NCI-H146 (cell line): ENCODE measurements at regions not wholly inside any gene's neighbourhood (a gene's known extent, or its start where the extent isn't known, plus 50 kb on each side); places are given as distances from the start of the nearest gene placed in this dataset.

Experiments
- DNase-seq: peaks from one replicate; lab custom pipeline; 2025; lab: John Stamatoyannopoulos, UW

- no peak for DNase-seq
Measured at GRCh38 chr3:74347563-74348268, 266.7 kb downstream of the CNTN3 start.

DNA sequence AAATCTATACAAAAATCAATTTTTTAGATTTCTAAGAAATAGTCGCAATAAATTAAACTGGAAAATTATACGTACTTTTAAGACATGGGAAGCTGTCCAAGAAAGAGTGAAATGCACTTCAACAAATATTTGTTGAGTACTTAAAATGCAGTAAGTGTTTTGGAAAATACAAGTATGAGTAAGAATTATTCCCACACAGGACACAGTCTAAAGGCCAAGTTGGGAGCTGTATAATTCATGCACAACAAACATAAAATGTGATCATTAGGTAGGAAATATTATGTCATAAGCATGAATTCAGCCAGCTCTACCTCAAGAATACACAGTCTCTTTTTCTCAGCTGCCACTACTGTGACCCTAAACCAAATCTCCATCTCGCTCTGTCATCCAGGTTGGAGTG lies 267.6 kb downstream of the CNTN3 start:
- DNase-seq, result no peak

DNA sequence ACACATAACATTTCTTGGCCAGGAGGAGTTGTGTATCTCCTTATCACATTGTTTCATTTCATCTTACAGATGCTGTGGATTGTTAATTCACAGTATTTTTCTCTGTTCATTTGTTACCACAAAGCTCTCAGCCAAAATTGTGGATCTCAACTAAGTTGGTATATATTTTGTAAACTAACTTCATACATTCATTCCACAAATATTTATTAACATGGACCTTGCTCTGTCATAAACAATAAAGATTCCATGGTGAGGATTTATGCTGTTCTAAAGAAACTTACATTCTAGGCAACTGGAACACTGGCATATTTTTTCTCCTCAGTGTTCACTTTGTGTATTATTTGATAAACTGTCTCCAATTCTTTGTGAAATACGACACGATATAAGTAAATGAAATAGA lies 268.8 kb downstream of the CNTN3 start:
- no peak for DNase-seq

- no peak for DNase-seq
Measured at GRCh38 chr3:74344865-74345440, 269.5 kb downstream of the CNTN3 start.

DNA sequence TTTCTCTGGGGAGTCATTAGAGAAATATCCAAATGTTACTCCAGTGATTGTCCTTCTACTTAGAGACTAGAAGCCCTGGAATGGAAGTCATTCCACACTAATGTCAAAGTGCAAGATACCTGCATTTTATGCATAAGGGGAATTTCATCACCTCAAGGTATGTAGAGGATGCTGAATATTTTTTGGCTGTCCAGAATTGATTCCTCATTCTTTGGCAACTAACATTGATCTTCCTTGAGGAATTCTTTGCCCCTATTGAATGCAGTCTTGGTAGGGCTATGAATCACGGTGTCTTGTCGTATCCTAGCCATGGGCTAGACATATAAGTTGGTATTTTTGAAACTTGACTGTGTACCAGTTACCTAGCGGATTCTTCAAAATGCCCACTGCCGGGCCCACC lies 271.1 kb downstream of the CNTN3 start:
- no peak for DNase-seq

DNA sequence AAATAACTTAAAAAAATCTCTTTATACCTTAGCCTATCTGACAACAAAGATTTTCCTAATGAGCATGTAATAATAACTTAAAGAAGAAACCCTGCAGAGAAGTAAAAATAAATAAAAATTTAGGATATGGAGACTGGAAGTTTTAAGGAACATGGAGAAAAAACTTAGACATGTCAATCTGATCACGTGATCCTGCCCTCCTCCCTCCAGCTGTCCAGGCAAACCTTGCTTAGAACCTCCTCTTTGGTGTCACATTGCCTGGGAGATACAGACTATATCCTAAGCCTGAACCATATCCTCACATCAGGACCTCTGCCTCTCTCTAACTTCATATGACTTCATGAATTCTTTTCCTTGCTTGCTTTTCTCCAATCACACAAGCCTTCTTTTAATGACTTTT lies 275.5 kb downstream of the CNTN3 start:
- DNase-seq, result no peak

- no peak for DNase-seq
Measured at GRCh38 chr3:74332165-74332564, 282.3 kb downstream of the CNTN3 start.

GRCh38 chr3:74331711-74332110 lies 282.7 kb downstream of the CNTN3 start:
- no peak for DNase-seq

GRCh38 chr3:74329096-74329495 lies 285.4 kb downstream of the CNTN3 start:
- no peak for DNase-seq

- DNase-seq, result no peak
Measured at GRCh38 chr3:74328435-74328834, 286.0 kb downstream of the CNTN3 start.

DNA sequence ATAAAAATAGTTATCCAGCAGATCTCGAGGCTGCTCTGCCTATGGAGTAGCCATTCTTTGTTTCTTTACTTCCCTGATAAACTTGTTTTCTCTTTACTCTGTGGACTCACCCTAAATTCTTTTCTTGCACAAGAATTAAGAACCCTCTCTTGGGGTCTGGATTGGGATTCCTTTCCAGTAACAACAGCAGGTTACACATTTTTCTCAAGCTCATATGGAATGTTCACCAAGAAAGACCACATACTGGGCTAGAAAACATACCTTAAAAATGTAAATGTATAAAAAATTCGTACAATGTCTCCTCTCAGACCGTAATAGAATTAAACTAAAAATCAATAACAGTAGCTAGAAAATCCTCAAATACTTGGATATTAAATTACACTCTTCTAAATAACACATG lies 299.2 kb downstream of the CNTN3 start:
- no peak for DNase-seq

DNA sequence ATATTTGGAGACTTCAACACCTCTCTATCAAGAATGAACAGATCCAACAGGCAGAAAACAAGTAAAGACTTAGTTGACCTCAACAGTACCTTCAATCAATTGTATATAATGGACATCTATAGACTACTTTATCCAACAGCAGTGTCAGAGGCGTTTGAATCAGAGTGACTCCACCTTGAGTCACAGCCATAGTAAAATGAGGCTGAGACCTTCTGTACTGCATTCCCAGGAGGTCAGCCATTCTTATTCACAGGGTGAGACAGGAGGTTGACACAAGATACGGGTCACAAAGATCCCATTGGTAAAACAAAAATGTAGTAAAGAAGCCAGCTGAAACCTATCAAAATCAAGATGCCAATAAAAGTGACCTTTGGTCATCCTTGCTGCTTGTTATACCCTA lies 299.8 kb downstream of the CNTN3 start:
- DNase-seq, result no peak

DNA sequence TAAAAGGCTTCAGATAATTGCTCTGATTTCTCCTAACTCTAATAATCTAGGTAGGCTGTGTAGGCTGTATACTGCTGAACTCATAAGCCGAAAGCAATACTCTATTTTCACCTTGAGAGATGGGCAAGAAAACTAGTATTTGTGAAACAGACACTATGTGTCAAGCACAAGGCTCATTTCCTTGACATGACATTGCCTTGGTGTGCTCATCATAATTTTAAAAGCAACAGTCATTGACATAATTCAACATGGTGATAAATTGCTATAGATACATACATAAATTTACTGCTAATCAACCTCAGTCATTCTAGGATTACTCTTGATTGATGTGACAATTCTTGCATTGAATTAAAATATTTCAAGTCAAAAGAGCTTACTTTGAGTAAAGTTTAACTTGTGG lies 304.7 kb downstream of the CNTN3 start:
- DNase-seq, result no peak

- no peak for DNase-seq
Measured at GRCh38 chr3:74304424-74304823, 310.0 kb downstream of the CNTN3 start.

GRCh38 chr3:74303711-74304110 lies 310.7 kb downstream of the CNTN3 start:
- DNase-seq, result no peak

GRCh38 chr3:74302969-74303368 lies 311.5 kb downstream of the CNTN3 start:
- DNase-seq, result no peak

- no peak for DNase-seq
Measured at GRCh38 chr3:74302281-74302680, 312.2 kb downstream of the CNTN3 start.

DNA sequence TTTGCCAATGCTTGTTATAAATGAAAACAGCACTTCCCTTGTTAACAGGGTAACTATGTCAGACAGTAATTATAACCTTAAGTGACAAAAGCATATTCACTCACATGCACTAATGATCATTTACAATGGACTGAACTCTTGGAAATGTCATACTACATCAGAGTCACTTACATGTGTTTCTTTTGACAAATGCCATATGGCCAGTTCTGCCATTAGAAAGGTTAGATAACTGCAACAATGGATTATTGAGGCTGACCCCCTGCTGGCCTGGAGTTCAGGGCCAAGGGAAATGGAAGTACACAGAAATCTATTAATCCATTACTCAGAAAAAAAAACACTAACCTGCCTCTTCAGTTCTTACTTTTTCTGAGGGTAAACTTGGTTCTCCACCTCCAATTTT lies 313.4 kb downstream of the CNTN3 start:
- no peak for DNase-seq

- no peak for DNase-seq
Measured at GRCh38 chr3:74295479-74295878, 319.0 kb downstream of the CNTN3 start.

GRCh38 chr3:74288761-74289160 lies 325.7 kb downstream of the CNTN3 start:
- no peak for DNase-seq

GRCh38 chr3:74287557-74287956 lies 326.9 kb downstream of the CNTN3 start:
- DNase-seq, result no peak

DNA sequence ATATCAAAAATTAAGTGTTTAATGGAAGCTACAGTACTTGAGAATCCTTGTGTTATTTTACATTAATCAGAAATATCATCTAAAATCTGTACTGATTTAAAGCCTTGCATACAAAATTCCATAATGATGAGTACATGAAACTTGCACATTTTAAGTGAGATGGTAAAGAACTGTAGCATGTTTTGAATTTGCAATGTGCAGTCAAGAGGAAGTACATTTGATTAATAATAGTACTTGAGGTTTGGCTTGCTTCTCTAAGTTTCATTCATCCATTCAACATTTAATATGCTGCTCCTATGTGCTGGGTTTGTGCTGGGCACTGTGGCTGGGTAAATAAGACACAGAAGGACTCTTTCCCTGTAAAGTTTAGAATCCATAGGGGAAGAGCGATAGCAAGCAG lies 332.3 kb downstream of the CNTN3 start:
- no peak for DNase-seq

- no peak for DNase-seq
Measured at GRCh38 chr3:74281705-74282104, 332.8 kb downstream of the CNTN3 start.
